Stomach (tissue), 4 donors: ENCODE measurements at regions not wholly inside any gene's neighbourhood (a gene's known extent, or its start where the extent isn't known, plus 50 kb on each side); places are given as distances from the start of the nearest gene placed in this dataset.
"Not testable (repeated sequence)": the region's sequence is repeated elsewhere in the genome, so short reads cannot be mapped to it uniquely, and the experiment has no call there.

Source experiments
- CTCF ChIP-seq, 7 experiments: fragments of 450-650 bp in 4 of 7; fragments of 200-600 bp in 3 of 7; sonication (generic) in 3 of 7; IDR thresholded peaks; one replicate each; pipeline ENCODE4 v1.5.1; 2016 to 2019; ENCODE audit warnings: antibody characterized with exemption in 7 of 7, control low read depth in 2 of 7, mild to moderate bottlenecking in 1 of 7
- POLR2AphosphoS5 ChIP-seq, 3 donors: sonication (generic); formaldehyde crosslinking; IDR thresholded peaks; one replicate each; pipeline ENCODE4 v1.6.1; 2016; ENCODE audit warnings: antibody characterized with exemption in 3 of 3

- TF ChIP-seq POLR2AphosphoS5, CTCF (IDR thresholded peaks at IDR 0.05): not testable (repeated sequence)
Measured at GRCh38 chr2:225229346-225229745, 170.2 kb upstream of the NYAP2 start.
